Neural progenitor cell (in vitro differentiated cells): ENCODE measurements at regions not wholly inside any gene's neighbourhood (a gene's known extent, or its start where the extent isn't known, plus 50 kb on each side); places are given as distances from the start of the nearest gene placed in this dataset.

Experiments
- DNase-seq: peaks from one replicate; pipeline ENCODE4 v3.0.0-alpha.2; 2016; ENCODE audit warnings: low spot score
- H2AFZ ChIP-seq: fragments of 200-600 bp; sonication (generic); replicated peaks from 2 replicates; pipeline ENCODE4 v1.6.1; 2016; ENCODE audit warnings: antibody characterized with exemption
- H3F3A ChIP-seq: fragments of 200-600 bp; sonication (generic); 2 replicates; pipeline ENCODE4 v1.6.1; 2016; ENCODE audit warnings: antibody characterized with exemption, low read depth
- H3K27ac ChIP-seq: fragments of 200-600 bp; sonication (generic); 2 replicates; pipeline ENCODE4 v1.5.1; 2016; ENCODE audit warnings: mild to moderate bottlenecking
- H3K27me3 ChIP-seq: fragments of 200-600 bp; sonication (generic); 2 replicates; pipeline ENCODE4 v1.6.1; 2016; ENCODE audit warnings: mild to moderate bottlenecking, moderate library complexity
- H3K36me3 ChIP-seq: fragments of 200-600 bp; sonication (generic); 2 replicates; pipeline ENCODE4 v1.5.1; 2016
- H3K4me1 ChIP-seq: fragments of 200-600 bp; sonication (generic); 2 replicates; pipeline ENCODE4 v1.6.1; 2016; ENCODE audit warnings: mixed run types
- H3K4me2 ChIP-seq: fragments of 200-600 bp; sonication (generic); 2 replicates; pipeline ENCODE4 v1.6.1; 2016
- H3K4me3 ChIP-seq: fragments of 200-600 bp; sonication (generic); 2 replicates; pipeline ENCODE4 v1.5.1; 2016
- H3K79me2 ChIP-seq: fragments of 200-600 bp; sonication (generic); 2 replicates; pipeline ENCODE4 v1.6.1; 2016; ENCODE audit warnings: low read depth
- H3K9ac ChIP-seq: fragments of 200-600 bp; sonication (generic); 2 replicates; pipeline ENCODE4 v1.6.1; 2016
- H3K9me3 ChIP-seq: fragments of 200-600 bp; sonication (generic); 2 replicates; pipeline ENCODE4 v1.5.1; 2016; ENCODE audit warnings: low read depth
- H4K20me1 ChIP-seq: fragments of 200-600 bp; sonication (generic); 2 replicates; pipeline ENCODE4 v1.6.1; 2016; ENCODE audit warnings: low read depth
- H3K27ac Mint-ChIP-seq: 3 replicates; pipeline ENCODE4 v1.8.0; 2021; ENCODE audit warnings: mixed read lengths
- H3K27me3 Mint-ChIP-seq: 2 replicates; pipeline ENCODE4 v1.8.0; 2022; ENCODE audit warnings: low read depth, mild to moderate bottlenecking, inconsistent platforms, moderate library complexity, mixed read lengths; ENCODE audit not compliant: insufficient read depth
- H3K36me3 Mint-ChIP-seq: 3 replicates; pipeline ENCODE4 v1.8.0; 2021; ENCODE audit warnings: mixed read lengths
- H3K4me1 Mint-ChIP-seq: 3 replicates; pipeline ENCODE4 v1.8.0; 2021; ENCODE audit warnings: mixed read lengths
- H3K4me3 Mint-ChIP-seq: 3 replicates; pipeline ENCODE4 v1.8.0; 2021; ENCODE audit warnings: mild to moderate bottlenecking, moderate library complexity, mixed read lengths
- H3K9me3 Mint-ChIP-seq: 3 replicates; pipeline ENCODE4 v1.8.0; 2020; ENCODE audit warnings: mixed read lengths
- CTCF ChIP-seq: fragments of 200-600 bp; sonication (generic); IDR thresholded peaks from 2 replicates; pipeline ENCODE4 v1.5.1; 2017; ENCODE audit warnings: antibody characterized with exemption, mild to moderate bottlenecking
- EZH2 ChIP-seq: fragments of 200-600 bp; sonication (generic); IDR thresholded peaks from 2 replicates; pipeline ENCODE4 v1.6.1; 2017; ENCODE audit warnings: antibody characterized with exemption, mild to moderate bottlenecking, moderate library complexity
- EZH2phosphoT487 ChIP-seq: fragments of 200-600 bp; sonication (generic); IDR thresholded peaks from 2 replicates; pipeline ENCODE4 v1.6.1; 2017; ENCODE audit warnings: antibody characterized with exemption

GRCh38 chr5:25909163-25909562 lies 1129.2 kb downstream of the CDH9 start:
- Histone ChIP-seq H3K27ac (no peak overlapping the region), H3K4me2 (no peak overlapping the region), H3K79me2 (no peaks in the 10 kb centered on the region), H3K4me3 (no peak overlapping the region), H3K9me3 (no peaks in the 10 kb centered on the region), H3K4me1 (no peaks in the 10 kb centered on the region), H3K27me3 (no peaks in the 10 kb centered on the region), H3K36me3 (no peaks in the 10 kb centered on the region), H2AFZ (no peak overlapping the region), H3K9ac (no peak overlapping the region), H4K20me1 (no peaks in the 10 kb centered on the region), H3F3A (no peaks in the 10 kb centered on the region)
- H3K4me3 Mint-ChIP-seq: no peak overlapping the region
- no peak for DNase-seq
- H3K4me1 Mint-ChIP-seq: no peaks in the 10 kb centered on the region
- H3K9me3 Mint-ChIP-seq: no peaks in the 10 kb centered on the region
- H3K27me3 Mint-ChIP-seq: no peaks in the 10 kb centered on the region
- no peaks in the 10 kb centered on the region for H3K36me3 Mint-ChIP-seq
- TF ChIP-seq EZH2phosphoT487 (no peak), EZH2 (no peak), CTCF (no peak)
- no peak overlapping the region for H3K27ac Mint-ChIP-seq

- H3K9me3 ChIP-seq: no peaks in the 10 kb centered on the region
- H4K20me1 ChIP-seq: no peaks in the 10 kb centered on the region
- no peaks in the 10 kb centered on the region for H3K27me3 ChIP-seq
- no peak overlapping the region for H3K4me3 Mint-ChIP-seq
- no peak for DNase-seq
- H3K27ac Mint-ChIP-seq: no peak overlapping the region
- no peak overlapping the region for H3K4me3 ChIP-seq
- no peaks in the 10 kb centered on the region for H3K36me3 Mint-ChIP-seq
- no peaks in the 10 kb centered on the region for H3K4me1 ChIP-seq
- no peaks in the 10 kb centered on the region for H3F3A ChIP-seq
- no peaks in the 10 kb centered on the region for H3K79me2 ChIP-seq
- H3K9ac ChIP-seq: no peak overlapping the region
- no peaks in the 10 kb centered on the region for H3K4me1 Mint-ChIP-seq
- no peak overlapping the region for H3K27ac ChIP-seq
- no peak for TF ChIP-seq EZH2
- no peaks in the 10 kb centered on the region for H3K36me3 ChIP-seq
- no peak overlapping the region for H3K4me2 ChIP-seq
- H3K27me3 Mint-ChIP-seq: no peaks in the 10 kb centered on the region
- no peak overlapping the region for H2AFZ ChIP-seq
- no peaks in the 10 kb centered on the region for H3K9me3 Mint-ChIP-seq
These were observed 1132.7 kb downstream of the CDH9 start for GRCh38 chr5:25905646-25906045.

- no peak overlapping the region for H3K27ac Mint-ChIP-seq
These were observed 1146.2 kb downstream of the CDH9 start for GRCh38 chr5:25892211-25892610.

DNA sequence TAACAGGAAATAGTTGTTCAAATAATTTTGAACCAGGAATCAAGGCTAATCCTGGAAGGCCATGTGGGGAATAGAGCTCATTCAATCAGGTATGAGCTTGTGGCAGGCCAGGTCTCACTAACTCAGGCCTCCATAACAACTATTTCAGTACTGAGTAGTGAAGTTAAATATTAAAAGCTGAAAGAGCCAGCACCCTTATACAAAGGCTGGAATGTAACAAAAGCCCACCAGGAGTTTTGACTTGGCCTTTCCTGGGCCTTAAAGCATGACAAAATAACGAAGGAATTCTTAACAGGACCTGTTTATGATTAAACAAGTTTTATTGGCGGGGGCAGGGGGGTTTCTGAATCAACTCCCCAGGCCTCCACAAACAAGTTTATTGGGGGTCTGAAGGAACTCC lies 1146.7 kb downstream of the CDH9 start:
- Histone ChIP-seq H3K27ac (no peak overlapping the region), H3K9me3 (no peaks in the 10 kb centered on the region), H3K4me2 (no peak overlapping the region), H3K4me3 (no peak overlapping the region), H3K36me3 (no peaks in the 10 kb centered on the region), H3K9ac (no peak overlapping the region), H2AFZ (no peak overlapping the region), H3K79me2 (no peaks in the 10 kb centered on the region), H3K4me1 (no peaks in the 10 kb centered on the region), H3K27me3 (no peaks in the 10 kb centered on the region), H3F3A (no peaks in the 10 kb centered on the region), H4K20me1 (no peaks in the 10 kb centered on the region)
- TF ChIP-seq CTCF (no peak), EZH2 (no peak), EZH2phosphoT487 (no peak)
- no peaks in the 10 kb centered on the region for H3K36me3 Mint-ChIP-seq
- no peaks in the 10 kb centered on the region for H3K27me3 Mint-ChIP-seq
- no peak for DNase-seq
- H3K27ac Mint-ChIP-seq: no peak overlapping the region
- no peaks in the 10 kb centered on the region for H3K4me1 Mint-ChIP-seq
- peaks cover 4% of the 10 kb centered on the region for H3K9me3 Mint-ChIP-seq
- no peak overlapping the region for H3K4me3 Mint-ChIP-seq

More at GRCh38 chr5:25892211-25892610, 1146.2 kb downstream of the CDH9 start:
- no peaks in the 10 kb centered on the region for H3K79me2 ChIP-seq
- no peaks in the 10 kb centered on the region for H3K4me1 ChIP-seq
- DNase-seq: no peak
- no peaks in the 10 kb centered on the region for H3F3A ChIP-seq
- no peak overlapping the region for H3K27ac ChIP-seq
- Mint-ChIP-seq H3K4me1 (no peaks in the 10 kb centered on the region), H3K27me3 (no peaks in the 10 kb centered on the region), H3K9me3 (peaks cover 2% of the 10 kb centered on the region), H3K4me3 (no peak overlapping the region), H3K36me3 (no peaks in the 10 kb centered on the region)
- no peaks in the 10 kb centered on the region for H3K9me3 ChIP-seq
- no peak overlapping the region for H2AFZ ChIP-seq
- no peak overlapping the region for H3K9ac ChIP-seq
- H3K27me3 ChIP-seq: no peaks in the 10 kb centered on the region
- H4K20me1 ChIP-seq: no peaks in the 10 kb centered on the region
- no peak overlapping the region for H3K4me2 ChIP-seq
- H3K4me3 ChIP-seq: no peak overlapping the region
- TF ChIP-seq EZH2phosphoT487 (no peak), CTCF (no peak), EZH2 (no peak)
- no peaks in the 10 kb centered on the region for H3K36me3 ChIP-seq
